ENCODE measurements at regions not wholly inside any gene's neighbourhood (a gene's known extent, or its start where the extent isn't known, plus 50 kb on each side); places are given as distances from the start of the nearest gene placed in this dataset.

DNA sequence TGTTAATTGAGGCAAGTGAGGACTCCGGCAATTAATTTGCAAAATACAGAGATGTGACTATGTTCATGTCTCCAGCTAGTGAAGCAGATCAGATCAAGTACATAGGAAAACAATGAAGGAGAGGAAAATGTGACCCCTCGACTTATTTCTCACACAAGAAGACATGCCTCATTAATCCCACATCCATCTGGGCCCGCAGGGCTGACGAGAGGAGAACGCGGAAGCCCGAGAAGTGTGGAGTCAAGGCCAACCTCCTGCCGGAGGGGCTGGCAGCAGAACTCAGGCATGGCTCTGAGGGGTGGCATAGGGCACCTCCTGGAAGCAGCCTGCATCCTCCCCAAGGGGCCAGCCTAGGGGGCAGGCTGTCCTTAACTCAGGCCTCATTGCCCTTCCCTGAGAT lies 54.4 kb downstream of the ZNF503 start:
- no peak for TF ChIP-seq Cebpa-rat (IDR thresholded peaks at IDR 0.05)
- no peaks in the 10 kb centered on the region for H3K27me3 ChIP-seq
- H3K27ac ChIP-seq: no peak overlapping the region
- no peak overlapping the region for H3K4me3 ChIP-seq
- no peak overlapping the region for H3K9ac ChIP-seq
- peaks cover 0 to 9% (median 7%) of the 10 kb centered on the region in 10 experiments; a peak in 10 of 20 replicates for H3K4me1 ChIP-seq
- H3K9me3 ChIP-seq (replicated peaks in 1 of 11): peaks cover 8 to 20% (median 11%) of the 10 kb centered on the region in 11 experiments; a peak in 19 of 22 replicates
- no peaks in the 10 kb centered on the region for H4K20me1 ChIP-seq
- no peaks in the 10 kb centered on the region for H3K36me3 ChIP-seq
- no peak overlapping the region for H3K4me2 ChIP-seq

DNA sequence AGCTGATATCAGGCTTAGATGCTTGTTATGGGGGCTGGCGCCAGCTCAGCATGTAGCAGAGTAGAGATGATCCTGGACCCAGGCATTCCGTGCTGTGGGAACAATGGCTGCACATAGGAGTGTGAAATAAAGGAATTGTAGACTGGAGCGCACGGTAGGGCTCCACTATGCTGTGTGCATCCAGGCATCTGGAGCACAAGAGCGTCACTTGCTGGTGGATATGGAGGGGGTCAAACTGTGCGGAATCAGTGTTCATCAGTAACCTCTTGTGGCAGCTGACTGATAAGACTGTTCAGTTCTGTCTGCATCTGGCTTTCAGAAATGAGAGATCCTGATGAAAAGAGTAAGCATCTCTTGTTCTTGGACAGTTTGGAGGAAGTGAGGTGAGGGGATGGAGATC lies 55.8 kb downstream of the ZNF503 start:
- H3K9me3 ChIP-seq (replicated peaks in 1 of 11): peaks cover 8 to 20% (median 11%) of the 10 kb centered on the region in 11 experiments; a peak in 19 of 22 replicates
- no peak for TF ChIP-seq Cebpa-rat (IDR thresholded peaks at IDR 0.05)
- no peak overlapping the region for H3K27ac ChIP-seq
- no peaks in the 10 kb centered on the region for H3K36me3 ChIP-seq
- no peaks in the 10 kb centered on the region for H3K27me3 ChIP-seq
- H3K4me2 ChIP-seq: no peak overlapping the region
- no peaks in the 10 kb centered on the region for H4K20me1 ChIP-seq
- peaks cover 0 to 9% (median 7%) of the 10 kb centered on the region in 10 experiments; a peak in 10 of 20 replicates for H3K4me1 ChIP-seq
- H3K4me3 ChIP-seq: no peak overlapping the region
- H3K9ac ChIP-seq: no peak overlapping the region

DNA sequence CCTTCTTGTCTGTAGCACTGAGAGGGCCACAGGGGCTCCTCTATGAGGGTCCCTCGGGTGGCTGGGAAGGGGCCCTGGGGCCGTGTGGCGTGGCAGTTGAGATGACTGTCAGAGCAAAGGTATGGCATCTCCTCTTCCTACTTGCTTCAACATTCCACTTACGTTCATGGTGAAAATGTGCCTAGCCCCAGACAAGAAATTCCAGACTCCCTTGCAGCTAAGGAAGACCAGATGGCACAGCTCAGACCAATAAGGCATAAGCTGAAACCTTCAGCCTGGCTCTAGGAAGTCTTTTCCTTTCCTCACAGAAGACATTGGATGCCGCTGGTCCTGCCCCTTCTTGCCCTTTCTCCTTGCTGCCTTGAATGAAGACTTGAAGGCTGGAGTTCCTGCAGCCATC lies 57.4 kb downstream of the ZNF503 start:
- no peak overlapping the region for H3K27ac ChIP-seq
- peaks cover 0 to 9% (median 7%) of the 10 kb centered on the region in 10 experiments; a peak in 10 of 20 replicates for H3K4me1 ChIP-seq
- no peak for TF ChIP-seq Cebpa-rat (IDR thresholded peaks at IDR 0.05)
- no peak overlapping the region for H3K9ac ChIP-seq
- peaks cover 8 to 20% (median 11%) of the 10 kb centered on the region in 11 experiments; a peak in 19 of 22 replicates for H3K9me3 ChIP-seq (replicated peaks in 1 of 11)
- no peak overlapping the region for H3K4me2 ChIP-seq
- no peaks in the 10 kb centered on the region for H3K36me3 ChIP-seq
- no peak overlapping the region for H3K4me3 ChIP-seq
- H3K27me3 ChIP-seq: no peaks in the 10 kb centered on the region
- no peaks in the 10 kb centered on the region for H4K20me1 ChIP-seq

DNA sequence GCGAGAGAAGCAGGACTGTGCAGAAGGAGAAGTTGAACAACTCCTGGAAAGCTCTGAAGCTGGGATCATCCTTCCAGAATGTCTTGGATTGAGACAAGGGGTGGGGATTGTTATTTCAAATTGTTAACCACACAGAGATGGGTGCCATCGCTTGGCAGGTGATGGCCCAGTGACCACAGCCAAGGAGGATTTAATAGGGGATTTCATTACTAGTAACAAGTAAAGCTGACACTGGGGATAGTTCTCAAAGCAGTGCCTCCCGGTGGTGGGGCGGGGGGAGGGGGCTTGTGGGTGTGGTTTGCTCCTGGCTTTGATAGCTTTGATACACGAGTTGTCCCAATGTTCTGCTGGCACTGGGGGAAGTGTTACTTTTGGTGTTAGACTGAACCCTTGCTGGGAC lies 59.2 kb downstream of the ZNF503 start:
- Histone ChIP-seq H3K36me3 (no peaks in the 10 kb centered on the region), H3K27ac (no peak overlapping the region)
- no peak for TF ChIP-seq Cebpa-rat (IDR thresholded peaks at IDR 0.05)

DNA sequence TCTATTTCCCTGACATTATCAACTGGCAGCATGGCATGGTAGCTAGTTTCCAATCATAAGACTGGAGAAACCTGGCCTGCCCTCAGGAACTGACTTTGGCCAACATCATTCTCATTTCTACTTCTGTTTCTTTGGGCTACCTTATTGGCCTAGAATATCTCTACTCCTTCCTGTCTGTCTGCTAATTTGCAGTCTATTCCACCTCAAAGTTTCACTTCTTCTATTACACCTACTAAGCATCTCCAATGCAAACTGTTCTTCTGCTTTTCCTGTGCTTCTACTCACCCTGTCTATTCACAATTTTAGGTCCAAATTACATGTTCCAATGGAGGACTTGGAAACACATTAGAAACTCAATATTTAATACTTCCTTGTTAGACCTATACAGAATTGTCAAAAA lies 65.6 kb downstream of the ZNF503 start:
- Histone ChIP-seq H4K20me1 (no peaks in the 10 kb centered on the region), H3K4me2 (no peak overlapping the region), H3K27me3 (no peaks in the 10 kb centered on the region), H3K4me3 (no peak overlapping the region), H3K36me3 (no peaks in the 10 kb centered on the region), H3K4me1 (peaks cover 0 to 4% (median 0%) of the 10 kb centered on the region in 10 experiments; a peak in 1 of 20 replicates), H3K27ac (no peak overlapping the region), H3K9ac (no peak overlapping the region), H3K9me3 (replicated peaks in 1 of 11) (peaks cover 0 to 23% (median 13%) of the 10 kb centered on the region in 11 experiments; a peak in 13 of 22 replicates)
- TF ChIP-seq Cebpa-rat (IDR thresholded peaks at IDR 0.05): no peak

More for the DNA sequence above, 59.2 kb downstream of the ZNF503 start:
- Histone ChIP-seq H4K20me1 (no peaks in the 10 kb centered on the region), H3K4me1 (peaks cover 0 to 9% (median 7%) of the 10 kb centered on the region in 10 experiments; a peak in 10 of 20 replicates), H3K9ac (no peak overlapping the region), H3K4me3 (no peak overlapping the region), H3K9me3 (replicated peaks in 1 of 11) (peaks cover 8 to 20% (median 11%) of the 10 kb centered on the region in 11 experiments; a peak in 19 of 22 replicates), H3K4me2 (no peak overlapping the region), H3K27me3 (no peaks in the 10 kb centered on the region)

DNA sequence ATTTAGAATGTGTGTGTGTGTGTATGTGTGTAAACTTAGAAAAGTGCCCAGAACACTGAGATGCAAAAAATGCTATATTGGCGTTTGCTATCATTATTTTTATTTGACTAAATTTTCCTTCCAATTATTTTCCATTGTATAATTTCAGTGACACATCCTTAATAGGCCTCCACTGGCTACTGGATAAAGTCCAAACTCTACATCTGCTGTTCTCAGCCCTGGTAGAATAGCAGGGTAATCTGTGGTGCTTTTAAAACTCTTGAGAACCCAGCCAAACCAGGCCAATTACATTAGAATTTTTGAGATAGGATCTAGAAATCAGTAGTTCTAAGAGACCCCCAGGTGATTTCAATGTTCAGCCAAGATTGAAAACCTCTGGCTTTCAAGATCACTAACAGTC lies 66.4 kb downstream of the ZNF503 start:
- no peak overlapping the region for H3K27ac ChIP-seq
- peaks cover 0 to 4% (median 0%) of the 10 kb centered on the region in 10 experiments; a peak in 1 of 20 replicates for H3K4me1 ChIP-seq
- TF ChIP-seq Cebpa-rat (IDR thresholded peaks at IDR 0.05): no peak
- H3K9ac ChIP-seq: no peak overlapping the region
- no peaks in the 10 kb centered on the region for H3K36me3 ChIP-seq
- H3K9me3 ChIP-seq (replicated peaks in 1 of 11): peaks cover 0 to 23% (median 13%) of the 10 kb centered on the region in 11 experiments; a peak in 13 of 22 replicates
- H3K4me3 ChIP-seq: no peak overlapping the region
- H3K27me3 ChIP-seq: no peaks in the 10 kb centered on the region
- H3K4me2 ChIP-seq: no peak overlapping the region
- no peaks in the 10 kb centered on the region for H4K20me1 ChIP-seq

DNA sequence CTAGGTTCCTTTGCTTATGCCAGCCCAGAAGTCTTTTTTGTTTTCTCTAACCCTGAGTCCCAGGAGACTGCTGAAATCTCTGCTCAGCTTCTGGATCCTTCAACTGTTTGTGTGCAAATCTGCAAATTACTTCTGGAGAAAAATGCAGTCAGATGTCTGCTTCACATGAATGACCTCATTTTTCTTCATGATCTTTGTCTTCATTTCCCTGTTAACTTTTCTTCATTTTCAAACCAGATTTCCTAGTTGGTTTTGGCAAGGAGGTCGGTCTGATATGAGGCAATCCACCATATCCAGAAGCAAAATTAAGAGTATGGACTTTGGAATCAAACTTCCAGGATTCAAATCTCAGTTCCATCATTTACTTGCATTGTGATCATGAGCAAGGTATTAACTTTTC lies 66.8 kb downstream of the ZNF503 start:
- H3K4me2 ChIP-seq: no peak overlapping the region
- H3K4me1 ChIP-seq: peaks cover 0 to 4% (median 0%) of the 10 kb centered on the region in 10 experiments; a peak in 1 of 20 replicates
- no peak overlapping the region for H3K4me3 ChIP-seq
- H3K27me3 ChIP-seq: no peaks in the 10 kb centered on the region
- no peaks in the 10 kb centered on the region for H3K36me3 ChIP-seq
- H3K9ac ChIP-seq: no peak overlapping the region
- H3K9me3 ChIP-seq (replicated peaks in 1 of 11): peaks cover 0 to 23% (median 13%) of the 10 kb centered on the region in 11 experiments; a peak in 13 of 22 replicates
- TF ChIP-seq Cebpa-rat (IDR thresholded peaks at IDR 0.05): no peak
- no peak overlapping the region for H3K27ac ChIP-seq
- H4K20me1 ChIP-seq: no peaks in the 10 kb centered on the region

DNA sequence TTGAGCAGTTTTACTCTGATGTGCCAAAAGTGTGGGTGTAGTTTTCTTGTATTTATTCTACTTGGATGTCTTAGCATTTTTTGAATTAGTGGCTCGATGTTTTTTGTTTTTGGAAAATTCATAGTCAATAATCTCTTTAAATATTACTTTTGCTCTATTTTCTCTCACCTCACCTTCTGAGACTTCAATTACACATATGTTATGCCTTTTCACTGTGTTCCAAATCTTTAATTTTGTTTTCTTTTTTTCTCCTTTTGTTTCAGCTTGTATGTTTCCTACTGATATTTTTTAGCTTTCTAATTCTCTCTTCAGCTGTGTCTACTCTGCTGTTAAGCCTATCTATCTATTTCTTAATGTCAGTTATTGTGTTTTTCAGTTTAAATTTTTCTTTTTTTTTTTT lies 69.5 kb downstream of the ZNF503 start:
- H3K4me3 ChIP-seq: no peak overlapping the region
- H3K9ac ChIP-seq: no peak overlapping the region
- H3K4me1 ChIP-seq: peaks cover 0 to 4% (median 0%) of the 10 kb centered on the region in 10 experiments; a peak in 2 of 20 replicates
- H3K36me3 ChIP-seq: no peaks in the 10 kb centered on the region
- no peak for TF ChIP-seq Cebpa-rat (IDR thresholded peaks at IDR 0.05)
- H3K27me3 ChIP-seq: no peaks in the 10 kb centered on the region
- no peak overlapping the region for H3K4me2 ChIP-seq
- peaks cover 0 to 23% (median 13%) of the 10 kb centered on the region in 11 experiments; a peak in 13 of 22 replicates for H3K9me3 ChIP-seq (replicated peaks in 1 of 11)
- H4K20me1 ChIP-seq: no peaks in the 10 kb centered on the region
- no peak overlapping the region for H3K27ac ChIP-seq

DNA sequence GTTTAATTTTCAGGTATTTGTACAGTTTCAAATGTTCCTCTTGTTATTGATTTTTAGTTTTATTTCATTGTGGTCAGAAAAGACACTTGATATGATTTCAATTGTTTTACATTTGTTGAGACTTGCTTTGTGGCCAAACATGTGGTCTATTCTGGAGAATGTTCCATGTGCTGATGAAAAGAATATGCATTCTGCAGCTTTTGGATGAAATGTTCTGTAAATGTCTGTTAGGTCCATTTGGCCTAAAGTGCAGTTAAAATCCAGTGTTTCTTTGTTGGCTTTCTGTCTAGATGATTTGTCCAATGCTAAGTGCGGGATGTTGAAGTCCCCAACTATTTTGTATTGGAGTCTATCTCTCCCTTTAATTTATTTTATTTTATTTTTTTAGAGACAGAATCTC lies 70.5 kb downstream of the ZNF503 start:
- Histone ChIP-seq H3K4me1 (peaks cover 0 to 4% (median 0%) of the 10 kb centered on the region in 10 experiments; a peak in 2 of 20 replicates), H3K9me3 (replicated peaks in 1 of 11) (peaks cover 0 to 23% (median 11%) of the 10 kb centered on the region in 11 experiments; a peak in 13 of 22 replicates), H4K20me1 (no peaks in the 10 kb centered on the region), H3K27me3 (no peaks in the 10 kb centered on the region), H3K9ac (no peak overlapping the region), H3K4me2 (no peak overlapping the region), H3K4me3 (no peak overlapping the region), H3K36me3 (no peaks in the 10 kb centered on the region), H3K27ac (no peak overlapping the region)
- no peak for TF ChIP-seq Cebpa-rat (IDR thresholded peaks at IDR 0.05)

DNA sequence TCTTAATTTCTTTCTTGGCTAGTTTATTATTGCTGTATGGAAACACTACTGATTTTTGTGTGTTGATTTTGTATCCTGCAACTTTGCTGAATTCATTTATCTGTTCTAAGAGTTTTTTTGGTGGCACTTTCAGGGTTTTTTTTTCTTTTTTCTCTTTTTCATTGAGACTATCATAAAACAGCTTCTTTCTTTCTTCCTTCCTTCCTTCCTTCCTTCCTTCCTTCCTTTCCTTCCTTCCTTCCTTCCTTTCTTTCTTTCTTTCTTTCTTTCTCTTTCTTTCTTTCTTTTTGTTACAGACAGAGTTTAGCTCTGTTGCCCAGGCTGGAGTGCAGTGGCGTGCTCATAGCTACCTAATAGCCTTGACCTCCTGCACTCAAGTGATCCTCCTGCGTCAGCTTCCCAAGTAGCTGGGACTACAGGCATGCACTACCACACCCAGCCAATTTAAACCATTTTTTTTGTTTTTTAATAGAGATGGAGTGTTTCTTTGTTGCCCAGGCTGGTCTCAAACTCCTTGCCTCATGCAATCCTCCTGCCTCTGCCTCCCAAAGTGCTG lies 72.3 kb downstream of the ZNF503 start:
- H3K4me2 ChIP-seq: no peak overlapping the region
- H3K27me3 ChIP-seq: no peaks in the 10 kb centered on the region
- H3K36me3 ChIP-seq: no peaks in the 10 kb centered on the region
- no peak overlapping the region for H3K27ac ChIP-seq
- no peak overlapping the region for H3K9ac ChIP-seq
- no peaks in the 10 kb centered on the region for H4K20me1 ChIP-seq
- no peak overlapping the region for H3K4me3 ChIP-seq
- peaks cover 0 to 17% (median 10%) of the 10 kb centered on the region in 11 experiments; a peak in 11 of 22 replicates for H3K9me3 ChIP-seq (replicated peaks in 1 of 11)
- no peak for TF ChIP-seq Cebpa-rat (IDR thresholded peaks at IDR 0.05)
- no peaks in the 10 kb centered on the region; a peak in 1 of 20 replicates for H3K4me1 ChIP-seq

All from BLaER1 treated with 17β-estradiol and CSF1 and Interleukin-3, amounts not matched to agents 10 nM and 100 nM (cell line).